ENCODE measurements at regions not wholly inside any gene's neighbourhood (a gene's known extent, or its start where the extent isn't known, plus 50 kb on each side); places are given as distances from the start of the nearest gene placed in this dataset.

- H3K36me3 ChIP-seq, result no peaks in the 10 kb centered on the region
- no peak overlapping the region for H3K4me3 ChIP-seq
- H3K27ac ChIP-seq, result no peak overlapping the region
- intact Hi-C loops (cut with DNase I), result no loop called here
- no peak for TF ChIP-seq CTCF (IDR thresholded peaks at IDR 0.05)
- H3K4me1 ChIP-seq, result no peaks in the 10 kb centered on the region
- no peak for DNase-seq (ENCODE audit: low spot score in 2 of 2)
- H3K9me3 ChIP-seq, result no peaks in the 10 kb centered on the region
- H3K27me3 ChIP-seq, result no peaks in the 10 kb centered on the region
Measured at GRCh38 chr11:71201936-71202597, 50.3 kb downstream of the SHANK2 start.

DNA sequence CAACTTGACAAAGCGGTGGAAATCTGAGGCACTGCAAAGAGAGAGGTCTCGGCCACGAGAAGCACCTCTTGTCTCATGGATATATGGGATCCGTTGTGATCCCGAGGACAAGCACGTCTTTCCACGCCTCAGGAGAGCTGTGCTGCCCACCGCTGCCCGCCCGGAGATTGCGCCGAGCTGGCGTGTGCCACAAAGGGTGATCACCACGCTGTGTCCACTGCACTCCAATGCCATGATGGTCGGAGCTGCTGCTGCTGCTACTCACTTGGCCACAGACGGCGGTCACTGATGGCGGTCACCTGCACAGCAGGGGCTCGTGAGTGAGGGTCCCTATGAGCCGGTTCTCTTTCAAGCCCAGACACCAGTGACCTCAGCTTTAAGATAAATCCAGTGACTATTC, 51.1 kb downstream of the SHANK2 start:
- no peaks in the 10 kb centered on the region for H3K36me3 ChIP-seq
- no peak for DNase-seq (ENCODE audit: low spot score in 2 of 2)
- TF ChIP-seq CTCF (IDR thresholded peaks at IDR 0.05), result no peak
- H3K27ac ChIP-seq, result no peak overlapping the region
- no peak overlapping the region for H3K4me3 ChIP-seq
- no peaks in the 10 kb centered on the region for H3K27me3 ChIP-seq
- intact Hi-C loops (cut with DNase I), result no loop called here
- no peaks in the 10 kb centered on the region for H3K9me3 ChIP-seq
- H3K4me1 ChIP-seq, result no peaks in the 10 kb centered on the region

DNA sequence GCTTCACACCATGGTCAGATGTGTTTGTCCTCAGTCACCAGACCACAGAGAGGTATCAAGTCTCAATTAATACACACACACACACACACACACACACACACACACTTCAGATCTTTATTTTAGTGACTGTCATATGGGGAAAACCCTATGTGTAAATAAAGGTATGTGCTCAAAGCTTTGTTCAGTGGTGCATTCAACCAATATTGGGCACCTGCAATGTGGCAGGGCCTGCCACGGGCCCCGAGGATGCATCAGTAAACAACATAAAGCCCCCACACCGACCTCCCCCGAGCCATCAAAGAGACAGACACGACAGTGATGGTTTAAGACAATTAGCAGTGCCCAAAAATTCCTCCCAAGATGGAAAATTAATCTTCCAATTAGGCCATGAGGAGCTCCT, 51.6 kb downstream of the SHANK2 start:
- no peaks in the 10 kb centered on the region for H3K36me3 ChIP-seq
- DNase-seq (ENCODE audit: low spot score in 2 of 2), result no peak
- H3K4me1 ChIP-seq, result no peaks in the 10 kb centered on the region
- TF ChIP-seq CTCF (IDR thresholded peaks at IDR 0.05), result no peak
- no peak overlapping the region for H3K4me3 ChIP-seq
- intact Hi-C loops (cut with DNase I), result no loop called here
- H3K27me3 ChIP-seq, result no peaks in the 10 kb centered on the region
- H3K9me3 ChIP-seq, result no peaks in the 10 kb centered on the region
- H3K27ac ChIP-seq, result no peak overlapping the region

GRCh38 chr11:71200172-71200716, 52.1 kb downstream of the SHANK2 start:
- Histone ChIP-seq H3K4me3 (no peak overlapping the region), H3K27me3 (no peaks in the 10 kb centered on the region), H3K36me3 (no peaks in the 10 kb centered on the region), H3K4me1 (no peaks in the 10 kb centered on the region), H3K9me3 (no peaks in the 10 kb centered on the region), H3K27ac (no peak overlapping the region)
- intact Hi-C loops (cut with DNase I), result no loop called here
- TF ChIP-seq CTCF (IDR thresholded peaks at IDR 0.05), result no peak
- DNase-seq (ENCODE audit: low spot score in 2 of 2), result no peak

DNA sequence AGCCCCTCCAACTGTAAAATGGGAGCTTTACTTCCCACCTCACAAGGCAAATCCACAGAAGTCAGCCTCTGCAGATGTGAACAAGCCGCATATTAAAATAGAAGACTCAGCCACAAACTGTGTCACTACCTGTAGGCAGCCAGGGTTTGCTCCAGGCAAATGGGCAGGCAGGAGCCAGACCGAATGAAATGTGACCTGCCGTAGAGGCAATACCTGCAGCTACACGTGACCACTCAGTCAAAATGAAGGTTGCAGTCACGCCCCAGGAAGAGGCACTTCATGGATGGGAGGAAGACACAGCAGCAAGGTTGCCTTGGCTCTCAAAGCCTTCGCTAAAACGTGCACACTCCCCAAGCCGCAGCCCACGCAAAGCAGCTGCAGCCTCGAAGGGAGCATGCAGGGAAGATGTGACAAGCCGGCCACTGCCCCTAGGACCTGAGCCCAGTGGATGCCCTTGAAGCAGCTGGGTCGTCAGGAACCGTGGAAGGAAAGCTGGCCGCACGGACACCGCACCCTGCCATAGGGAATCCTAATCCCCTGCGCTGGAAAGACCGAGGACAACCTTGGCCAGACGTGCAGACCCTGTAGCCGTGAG, 53.1 kb downstream of the SHANK2 start:
- Histone ChIP-seq H3K27me3 (no peaks in the 10 kb centered on the region), H3K9me3 (no peaks in the 10 kb centered on the region), H3K4me1 (no peaks in the 10 kb centered on the region), H3K27ac (no peak overlapping the region), H3K4me3 (no peak overlapping the region), H3K36me3 (no peaks in the 10 kb centered on the region)
- intact Hi-C loops (cut with DNase I), result no loop called here
- no peak for TF ChIP-seq CTCF (IDR thresholded peaks at IDR 0.05)
- no peak for DNase-seq (ENCODE audit: low spot score in 2 of 2)
